ENCODE measurements at regions not wholly inside any gene's neighbourhood (a gene's known extent, or its start where the extent isn't known, plus 50 kb on each side); places are given as distances from the start of the nearest gene placed in this dataset.

DNA sequence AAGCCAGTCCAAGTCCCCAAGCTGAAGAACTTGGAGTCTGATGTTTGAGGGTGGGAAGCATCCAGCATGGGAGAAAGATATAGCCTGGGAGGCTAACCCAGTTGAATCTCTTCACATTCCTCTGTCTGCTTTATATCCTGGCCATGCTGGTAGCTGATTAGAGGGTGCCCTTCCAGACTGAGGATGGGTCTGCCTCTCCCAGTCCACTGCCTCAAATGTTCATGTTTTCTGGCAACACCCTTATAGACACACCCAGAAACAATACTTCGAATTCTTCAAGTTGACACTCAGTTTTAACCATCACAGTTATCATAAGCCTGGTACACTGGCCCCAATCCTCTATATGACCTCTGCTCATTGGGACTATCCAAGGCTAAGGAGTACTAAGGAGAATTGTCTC lies 124.1 kb upstream of the WDR1 start:
- Histone ChIP-seq H3K27me3 (no peaks in the 10 kb centered on the region), H3K4me3 (no peak overlapping the region), H3K36me3 (no peaks in the 10 kb centered on the region), H3K4me1 (peaks cover 0 to under 1% (median 0%) of the 10 kb centered on the region in 4 donors), H3K9me3 (no peaks in the 10 kb centered on the region), H3K27ac (no peak overlapping the region)
- 0 to 28% methylated on average over 1 of the region's 1 CpG for WGBS, 2 donors
- intact Hi-C loops (cut with DNase I): no loop called here
- TF ChIP-seq, protein P1, sequence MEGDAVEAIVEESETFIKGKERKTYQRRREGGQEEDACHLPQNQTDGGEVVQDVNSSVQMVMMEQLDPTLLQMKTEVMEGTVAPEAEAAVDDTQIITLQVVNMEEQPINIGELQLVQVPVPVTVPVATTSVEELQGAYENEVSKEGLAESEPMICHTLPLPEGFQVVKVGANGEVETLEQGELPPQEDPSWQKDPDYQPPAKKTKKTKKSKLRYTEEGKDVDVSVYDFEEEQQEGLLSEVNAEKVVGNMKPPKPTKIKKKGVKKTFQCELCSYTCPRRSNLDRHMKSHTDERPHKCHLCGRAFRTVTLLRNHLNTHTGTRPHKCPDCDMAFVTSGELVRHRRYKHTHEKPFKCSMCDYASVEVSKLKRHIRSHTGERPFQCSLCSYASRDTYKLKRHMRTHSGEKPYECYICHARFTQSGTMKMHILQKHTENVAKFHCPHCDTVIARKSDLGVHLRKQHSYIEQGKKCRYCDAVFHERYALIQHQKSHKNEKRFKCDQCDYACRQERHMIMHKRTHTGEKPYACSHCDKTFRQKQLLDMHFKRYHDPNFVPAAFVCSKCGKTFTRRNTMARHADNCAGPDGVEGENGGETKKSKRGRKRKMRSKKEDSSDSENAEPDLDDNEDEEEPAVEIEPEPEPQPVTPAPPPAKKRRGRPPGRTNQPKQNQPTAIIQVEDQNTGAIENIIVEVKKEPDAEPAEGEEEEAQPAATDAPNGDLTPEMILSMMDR (IDR thresholded peaks at IDR 0.05): no peak
- TF ChIP-seq POLR2AphosphoS5 (IDR thresholded peaks at IDR 0.05) (no peak), POLR2A (IDR thresholded peaks at IDR 0.05) (no peak), EP300 (IDR thresholded peaks at IDR 0.05) (no peak)
- DNase-seq: no peak

DNA sequence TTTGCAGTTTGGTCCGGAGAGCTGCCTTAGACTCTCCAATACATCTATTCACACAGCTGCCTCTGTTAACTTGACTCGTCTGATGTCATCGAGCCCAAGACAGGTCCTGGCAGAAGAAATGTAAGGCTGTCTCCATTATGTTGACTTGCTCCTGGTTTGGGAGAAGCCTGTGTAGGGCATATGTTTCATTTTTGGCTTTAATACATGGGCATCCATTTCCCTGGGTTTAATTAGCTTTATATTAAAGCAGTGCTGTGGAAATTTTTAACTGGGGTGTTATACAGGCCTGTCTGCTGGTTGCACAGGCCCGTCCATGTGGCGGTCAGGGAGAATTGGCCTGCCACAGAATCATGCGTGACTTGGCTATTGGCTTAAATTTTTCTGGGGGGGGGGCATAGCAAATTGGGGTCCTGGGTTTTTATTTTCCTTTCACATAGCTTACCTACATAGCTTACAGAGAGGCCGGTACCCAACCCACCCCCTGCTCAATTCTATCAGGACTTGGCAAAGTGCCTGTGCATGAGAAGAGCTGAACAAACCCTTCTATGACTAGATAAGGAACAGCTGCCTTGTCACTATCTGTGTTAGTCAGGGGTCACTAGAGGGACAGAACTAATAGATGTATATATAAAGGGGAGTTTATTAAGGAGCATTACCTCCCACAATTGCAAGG lies 123.5 kb upstream of the WDR1 start:
- 81 to 83% methylated on average over 7 of the region's 7 CpGs for WGBS, 2 donors
- no peaks in the 10 kb centered on the region for H3K27me3 ChIP-seq
- H3K9me3 ChIP-seq: no peaks in the 10 kb centered on the region
- TF ChIP-seq POLR2AphosphoS5 (IDR thresholded peaks at IDR 0.05) (no peak), EP300 (IDR thresholded peaks at IDR 0.05) (no peak), POLR2A (IDR thresholded peaks at IDR 0.05) (no peak)
- TF ChIP-seq, protein P1 (IDR thresholded peaks at IDR 0.05): no peak
- H3K27ac ChIP-seq: no peak overlapping the region
- H3K4me1 ChIP-seq: peaks cover 0 to 6% (median 0%) of the 10 kb centered on the region in 4 donors
- intact Hi-C loops (cut with DNase I): no loop called here
- no peak for DNase-seq
- no peak overlapping the region for H3K4me3 ChIP-seq
- H3K36me3 ChIP-seq: no peaks in the 10 kb centered on the region

DNA sequence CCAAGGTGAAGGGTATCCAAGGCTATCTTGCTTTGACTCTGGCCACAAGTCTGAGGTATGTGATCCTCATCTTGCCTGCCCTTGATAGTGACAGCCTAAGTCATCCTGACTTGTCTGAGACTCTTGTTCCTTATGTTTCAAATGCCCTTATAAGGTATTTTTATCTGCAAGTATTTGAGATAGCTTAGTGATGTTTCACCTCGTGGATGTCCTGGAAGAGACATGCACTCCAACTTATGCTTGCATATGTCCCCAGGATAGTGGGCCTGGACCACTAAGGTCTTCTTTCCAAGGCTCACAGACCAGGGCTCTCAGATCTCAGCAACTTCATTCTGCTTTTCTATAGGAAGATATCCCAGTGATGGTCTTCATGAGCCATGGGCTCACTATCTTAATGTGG lies 120.5 kb upstream of the WDR1 start:
- TF ChIP-seq EP300 (IDR thresholded peaks at IDR 0.05) (no peak), POLR2AphosphoS5 (IDR thresholded peaks at IDR 0.05) (no peak), POLR2A (IDR thresholded peaks at IDR 0.05) (no peak)
- TF ChIP-seq, protein P1 (IDR thresholded peaks at IDR 0.05): no peak
- DNase-seq: no peak
- 67 to 75% methylated on average over 1 of the region's 1 CpG for WGBS, 2 donors
- Histone ChIP-seq H3K27ac (no peak overlapping the region), H3K36me3 (no peaks in the 10 kb centered on the region), H3K9me3 (no peaks in the 10 kb centered on the region), H3K27me3 (no peaks in the 10 kb centered on the region), H3K4me1 (peaks cover 0 to 25% (median 11%) of the 10 kb centered on the region in 4 donors), H3K4me3 (no peak overlapping the region)
- intact Hi-C loops (cut with DNase I): no loop called here

DNA sequence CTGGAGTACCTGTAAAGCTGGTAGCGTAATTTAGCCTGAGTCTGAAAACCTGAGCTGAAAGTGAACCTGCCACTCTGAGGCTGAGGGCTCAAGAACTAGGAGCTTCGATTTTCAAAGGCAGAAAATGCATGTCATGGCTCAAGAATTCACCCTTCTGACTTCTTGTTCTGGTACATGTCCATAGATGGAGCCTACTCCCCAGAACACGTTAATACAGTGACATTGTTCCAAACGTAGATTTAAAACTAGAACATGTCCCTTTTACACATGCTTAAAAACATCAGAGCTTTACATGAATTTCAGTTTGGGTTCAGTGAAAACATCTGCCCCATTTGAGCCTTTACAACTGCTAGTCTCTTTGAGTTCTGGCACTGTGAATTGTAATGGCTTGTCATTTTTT lies 115.5 kb upstream of the WDR1 start:
- DNase-seq: no peak
- H3K27me3 ChIP-seq: no peaks in the 10 kb centered on the region
- WGBS, 2 donors: 77 to 81% methylated on average over 4 of the region's 4 CpGs
- TF ChIP-seq POLR2AphosphoS5 (IDR thresholded peaks at IDR 0.05) (peak; percentile 4 to 81 (median 46)), EP300 (IDR thresholded peaks at IDR 0.05) (peak in 2 of 4 donors; percentile 36 to 86), POLR2A (IDR thresholded peaks at IDR 0.05) (no peak)
- no peaks in the 10 kb centered on the region for H3K9me3 ChIP-seq
- H3K4me1 ChIP-seq: peaks cover 0 to 37% (median 21%) of the 10 kb centered on the region in 4 donors
- H3K4me3 ChIP-seq: no peak overlapping the region
- no peaks in the 10 kb centered on the region for H3K36me3 ChIP-seq
- peak overlapping the region; percentile 49 to 87 (median 72) for H3K27ac ChIP-seq
- intact Hi-C loops (cut with DNase I): loop anchor here (2.0 kb wide), 1 partner anchor 59 kb away; no protein-coding TSS in a partner anchor

DNA sequence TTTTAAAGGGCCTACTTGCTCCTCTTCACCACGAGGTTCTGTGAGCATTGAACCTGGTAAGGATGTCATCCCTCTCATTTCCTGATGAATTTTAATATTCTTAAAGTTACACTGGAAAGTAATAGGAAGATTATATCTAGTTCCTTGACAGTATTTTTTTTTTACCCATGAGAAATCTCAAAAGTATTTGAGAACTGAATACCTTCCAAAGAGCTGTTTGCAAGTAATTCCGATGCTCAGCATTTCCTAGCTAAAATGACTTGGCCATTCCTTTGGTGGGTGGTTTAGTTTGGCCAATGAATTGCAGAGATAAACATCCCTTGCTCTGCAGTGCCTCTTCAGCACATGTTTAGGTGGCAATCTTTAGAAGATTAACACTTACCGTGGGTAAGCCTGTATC lies 110.2 kb upstream of the WDR1 start:
- no peaks in the 10 kb centered on the region for H3K9me3 ChIP-seq
- intact Hi-C loops (cut with DNase I): no loop called here
- H3K4me3 ChIP-seq: no peak overlapping the region
- no peaks in the 10 kb centered on the region for H3K27me3 ChIP-seq
- no peaks in the 10 kb centered on the region for H3K36me3 ChIP-seq
- H3K4me1 ChIP-seq: peaks cover 0 to 21% (median 11%) of the 10 kb centered on the region in 4 donors
- no peak for TF ChIP-seq EP300 (IDR thresholded peaks at IDR 0.05)
- no peak for TF ChIP-seq POLR2AphosphoS5 (IDR thresholded peaks at IDR 0.05)
- TF ChIP-seq POLR2A (IDR thresholded peaks at IDR 0.05): no peak
- TF ChIP-seq, protein P1 (IDR thresholded peaks at IDR 0.05): no peak
- peak overlapping the region; percentile 49 to 79 (median 59) for H3K27ac ChIP-seq
- no peak for DNase-seq
- WGBS, 2 donors: 84 to 90% methylated on average over 3 of the region's 3 CpGs
